HepG2 (cell line): ENCODE measurements at regions not wholly inside any gene's neighbourhood (a gene's known extent, or its start where the extent isn't known, plus 50 kb on each side); places are given as distances from the start of the nearest gene placed in this dataset.

Experiments used
- ATAC-seq: fragments of 200-7000 bp; cut with Tn5 transposase; 3 replicates; pipeline ENCODE4 v1.9.1; 2020; ENCODE audit warnings: mild to moderate bottlenecking, moderate library complexity
- BruUV-seq: library from RNA; stranded (reverse); fragments of 400-500 nt; replicated peaks from 2 replicates; lab custom pipeline; 2021; lab: Mats Ljungman, UMichigan
- CTCF ChIA-PET: fragments of 300-600 bp; formaldehyde crosslinking; extraction: SDS; loops from one replicate; lab custom pipeline; 2021; ENCODE audit warnings: low total read pairs, inconsistent platforms, low intra/inter-chr PET ratio; lab: Yijun Ruan, JAX
- POLR2A ChIA-PET: fragments of 350-600 bp; sonication (Branson Sonifier 250); formaldehyde crosslinking; loops from one replicate; lab custom pipeline; 2020; ENCODE audit warnings: antibody characterized with exemption, inconsistent platforms; lab: Yijun Ruan, JAX
- DNase-seq: peaks from one replicate; pipeline ENCODE4 v3.0.0-alpha.2; 2015; ENCODE audit warnings: low spot score
- FAIRE-seq: peaks from 3 replicates; lab custom pipeline; 2011; peaks lifted over from hg19 to GRCh38; lab: Jason Lieb, UNC
- H2AFZ ChIP-seq: one replicate; pipeline ENCODE4 v1.6.1; 2011; ENCODE audit warnings: low read length, inconsistent platforms
- H3K27ac ChIP-seq: fragments of 300-600 bp; 3 replicates; pipeline ENCODE4 v1.8.0; 2011; ENCODE audit warnings: mixed run types, mild to moderate bottlenecking, mixed read lengths, low read length, inconsistent platforms; ENCODE audit not compliant: insufficient read depth; ENCODE audit errors: extremely low read length
- H3K27me3 ChIP-seq, 2 experiments: fragments of 200-600 bp in 1 of 2; 2 replicates in 1 of 2; 3 replicates in 1 of 2; pipeline versions ENCODE4 v1.6.0 to v1.8.0; 2011; ENCODE audit warnings: low read length in 2 of 2, mild to moderate bottlenecking in 2 of 2, moderate library complexity in 2 of 2, inconsistent platforms in 1 of 2; ENCODE audit not compliant: insufficient read depth in 2 of 2, control insufficient read depth in 1 of 2
- H3K36me3 ChIP-seq, 2 experiments: fragments of 200-600 bp in 1 of 2; replicated peaks in 1 of 2; 2 replicates in 1 of 2; 3 replicates in 1 of 2; pipeline versions ENCODE4 v1.5.1 to v1.8.0; 2011; ENCODE audit warnings: low read length in 2 of 2, inconsistent platforms in 1 of 2; ENCODE audit not compliant: insufficient read depth in 2 of 2, control insufficient read depth in 1 of 2
- H3K4me1 ChIP-seq: 2 replicates; pipeline ENCODE4 v1.5.1; 2012; ENCODE audit warnings: low read length, inconsistent platforms; ENCODE audit not compliant: insufficient read depth
- H3K4me2 ChIP-seq: 2 replicates; pipeline ENCODE4 v1.6.0; 2011; ENCODE audit warnings: low read depth, low read length, inconsistent platforms
- H3K4me3 ChIP-seq, 3 experiments: fragments of 200-600 bp in 1 of 3; sonication (generic), shearing (Covaris generic) in 1 of 3; replicated peaks in 1 of 3; 2 replicates each; pipeline ENCODE4 v1.5.1; 2011 to 2016; ENCODE audit warnings: low read length in 3 of 3, inconsistent platforms in 2 of 3, low read depth in 2 of 3, mild to moderate bottlenecking in 2 of 3, control low read depth in 1 of 3, mixed read lengths in 1 of 3; ENCODE audit not compliant: insufficient read depth in 1 of 3
- H3K79me2 ChIP-seq: one replicate; pipeline ENCODE4 v1.6.1; 2011; ENCODE audit warnings: low read length, inconsistent platforms; ENCODE audit not compliant: insufficient read depth
- H3K9ac ChIP-seq: 2 replicates; pipeline ENCODE4 v1.6.0; 2011; ENCODE audit warnings: mild to moderate bottlenecking, low read depth, low read length, inconsistent platforms; ENCODE audit not compliant: insufficient read depth
- H3K9me3 ChIP-seq: 2 replicates; pipeline ENCODE4 v1.5.1; 2012; ENCODE audit warnings: mild to moderate bottlenecking, low read length
- H4K20me1 ChIP-seq: 2 replicates; pipeline ENCODE4 v1.6.0; 2011; ENCODE audit warnings: inconsistent platforms, mild to moderate bottlenecking, low read length, moderate library complexity; ENCODE audit not compliant: insufficient read depth
- ZFP1 ChIP-seq: IDR thresholded peaks from 2 replicates; pipeline ENCODE4 v1.6.1; 2016
- ZSCAN22 ChIP-seq: sonication (generic); formaldehyde crosslinking; IDR thresholded peaks from 2 replicates; pipeline ENCODE4 v1.4.0; 2020; ENCODE audit warnings: mild to moderate bottlenecking, missing genetic modification reagents
- WGBS: methylation state at CpG from one replicate; pipeline ENCODE4 v1.1.6; 2017; ENCODE audit warnings: low lambda C conversion rate; 5-methylcytosine and 5-hydroxymethylcytosine counted together
- in situ Hi-C: cut with HindIII; loops from 2 replicates; pipeline ENCODE4 v1.10.0; 2017; ENCODE audit warnings: low pct_unique_long_range_greater_than_20kb; ENCODE audit not compliant: extremely low pct_ligation_motif_present
- intact Hi-C: fragments of 100-400 bp; cut with micrococcal nuclease; formaldehyde crosslinking; loops from one replicate; pipeline ENCODE4 v1.10.0; 2022; ENCODE audit not compliant: unreplicated experiment
- TF ChIP-seq, protein P1 (sequence below): sonication (generic); formaldehyde crosslinking; IDR thresholded peaks from 2 replicates; pipeline ENCODE4 v1.8.0; 2022; ENCODE audit warnings: mild to moderate bottlenecking, missing genetic modification reagents, moderate library complexity
- TF ChIP-seq, protein P2 (sequence below): sonication (generic); formaldehyde crosslinking; IDR thresholded peaks from 2 replicates; pipeline ENCODE4 v1.4.0; 2020; ENCODE audit warnings: low read depth, missing genetic modification reagents

DNA sequence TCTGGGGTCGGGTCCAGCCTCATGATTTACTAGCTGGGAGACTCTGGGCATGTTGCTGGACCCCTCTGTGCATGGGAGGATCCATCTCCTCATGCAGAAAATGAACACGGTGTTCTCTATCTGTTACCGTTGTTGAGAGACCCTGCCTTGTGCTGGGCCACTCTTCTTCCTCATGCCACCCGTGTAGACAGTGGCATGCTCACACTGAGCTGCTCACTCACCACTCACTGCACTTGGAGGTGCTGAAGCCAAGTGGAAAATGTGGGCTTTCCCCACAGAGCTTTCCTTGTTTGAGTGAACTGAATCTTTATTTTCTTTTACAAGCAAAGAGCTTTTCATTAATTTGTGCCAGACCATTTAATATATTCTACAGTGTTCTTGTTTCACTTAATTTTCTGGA is 77.5 kb upstream of the GDF10 start:
- H3K36me3 ChIP-seq = no peaks in the 10 kb centered on the region
- no peaks in the 10 kb centered on the region for H4K20me1 ChIP-seq
- FAIRE-seq (no peak), DNase-seq (no peak), ATAC-seq (no peak)
- H3K79me2 ChIP-seq = no peaks in the 10 kb centered on the region
- no TSS peak for BruUV-seq
- H2AFZ ChIP-seq = no peak overlapping the region
- no peak overlapping the region for H3K4me3 ChIP-seq
- H3K27ac ChIP-seq = no peak overlapping the region
- CTCF ChIA-PET = no interaction called here
- H3K4me2 ChIP-seq = no peak overlapping the region
- in situ Hi-C loops (no loop called here), intact Hi-C loops (no loop called here)
- no peaks in the 10 kb centered on the region for H3K4me1 ChIP-seq
- TF ChIP-seq, protein P1, sequence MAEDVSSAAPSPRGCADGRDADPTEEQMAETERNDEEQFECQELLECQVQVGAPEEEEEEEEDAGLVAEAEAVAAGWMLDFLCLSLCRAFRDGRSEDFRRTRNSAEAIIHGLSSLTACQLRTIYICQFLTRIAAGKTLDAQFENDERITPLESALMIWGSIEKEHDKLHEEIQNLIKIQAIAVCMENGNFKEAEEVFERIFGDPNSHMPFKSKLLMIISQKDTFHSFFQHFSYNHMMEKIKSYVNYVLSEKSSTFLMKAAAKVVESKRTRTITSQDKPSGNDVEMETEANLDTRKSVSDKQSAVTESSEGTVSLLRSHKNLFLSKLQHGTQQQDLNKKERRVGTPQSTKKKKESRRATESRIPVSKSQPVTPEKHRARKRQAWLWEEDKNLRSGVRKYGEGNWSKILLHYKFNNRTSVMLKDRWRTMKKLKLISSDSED (CRISPR knock-in tag) = no peak
- TF ChIP-seq, protein P2, sequence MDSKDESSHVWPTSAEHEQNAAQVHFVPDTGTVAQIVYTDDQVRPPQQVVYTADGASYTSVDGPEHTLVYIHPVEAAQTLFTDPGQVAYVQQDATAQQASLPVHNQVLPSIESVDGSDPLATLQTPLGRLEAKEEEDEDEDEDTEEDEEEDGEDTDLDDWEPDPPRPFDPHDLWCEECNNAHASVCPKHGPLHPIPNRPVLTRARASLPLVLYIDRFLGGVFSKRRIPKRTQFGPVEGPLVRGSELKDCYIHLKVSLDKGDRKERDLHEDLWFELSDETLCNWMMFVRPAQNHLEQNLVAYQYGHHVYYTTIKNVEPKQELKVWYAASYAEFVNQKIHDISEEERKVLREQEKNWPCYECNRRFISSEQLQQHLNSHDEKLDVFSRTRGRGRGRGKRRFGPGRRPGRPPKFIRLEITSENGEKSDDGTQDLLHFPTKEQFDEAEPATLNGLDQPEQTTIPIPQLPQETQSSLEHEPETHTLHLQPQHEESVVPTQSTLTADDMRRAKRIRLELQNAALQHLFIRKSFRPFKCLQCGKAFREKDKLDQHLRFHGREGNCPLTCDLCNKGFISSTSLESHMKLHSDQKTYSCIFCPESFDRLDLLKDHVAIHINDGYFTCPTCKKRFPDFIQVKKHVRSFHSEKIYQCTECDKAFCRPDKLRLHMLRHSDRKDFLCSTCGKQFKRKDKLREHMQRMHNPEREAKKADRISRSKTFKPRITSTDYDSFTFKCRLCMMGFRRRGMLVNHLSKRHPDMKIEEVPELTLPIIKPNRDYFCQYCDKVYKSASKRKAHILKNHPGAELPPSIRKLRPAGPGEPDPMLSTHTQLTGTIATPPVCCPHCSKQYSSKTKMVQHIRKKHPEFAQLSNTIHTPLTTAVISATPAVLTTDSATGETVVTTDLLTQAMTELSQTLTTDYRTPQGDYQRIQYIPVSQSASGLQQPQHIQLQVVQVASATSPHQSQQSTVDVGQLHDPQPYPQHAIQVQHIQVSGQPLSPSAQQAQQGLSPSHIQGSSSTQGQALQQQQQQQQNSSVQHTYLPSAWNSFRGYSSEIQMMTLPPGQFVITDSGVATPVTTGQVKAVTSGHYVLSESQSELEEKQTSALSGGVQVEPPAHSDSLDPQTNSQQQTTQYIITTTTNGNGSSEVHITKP (CRISPR knock-in tag) = no peak
- no peak for TF ChIP-seq ZSCAN22 (CRISPR knock-in tag)
- no peak for TF ChIP-seq ZFP1 (CRISPR knock-in tag)
- WGBS = 0% methylated on average over 1 of the region's 4 CpGs
- H3K9me3 ChIP-seq = no peaks in the 10 kb centered on the region
- POLR2A ChIA-PET = no interaction called here
- no peaks in the 10 kb centered on the region; a peak in 2 of 5 replicates for H3K27me3 ChIP-seq
- no peak overlapping the region for H3K9ac ChIP-seq
